Sigmoid colon (tissue), 4 donors: ENCODE measurements at regions not wholly inside any gene's neighbourhood (a gene's known extent, or its start where the extent isn't known, plus 50 kb on each side); places are given as distances from the start of the nearest gene placed in this dataset.

Source experiments
- EP300 ChIP-seq, 4 donors: sonication (generic); formaldehyde crosslinking; IDR thresholded peaks; one replicate each; pipeline ENCODE4 v1.6.1; 2017; ENCODE audit warnings: antibody characterized with exemption in 4 of 4
- POLR2A ChIP-seq, 2 donors: fragments of 450-650 bp; IDR thresholded peaks; one replicate each; pipeline ENCODE4 v1.6.1; 2016; ENCODE audit warnings: antibody characterized with exemption in 2 of 2, mild to moderate bottlenecking in 2 of 2, moderate library complexity in 2 of 2
- POLR2AphosphoS5 ChIP-seq, 4 donors: sonication (generic); formaldehyde crosslinking; IDR thresholded peaks; one replicate each; pipeline ENCODE4 v1.6.1; 2017; ENCODE audit warnings: antibody characterized with exemption in 4 of 4
- TF ChIP-seq, protein P1 (sequence below), 4 experiments: fragments of 450-650 bp in 3 of 4; fragments of 200-600 bp in 1 of 4; IDR thresholded peaks; one replicate each; pipeline ENCODE4 v1.5.1; 2016 to 2019; ENCODE audit warnings: antibody characterized with exemption in 4 of 4, mild to moderate bottlenecking in 3 of 4, moderate library complexity in 2 of 4

DNA sequence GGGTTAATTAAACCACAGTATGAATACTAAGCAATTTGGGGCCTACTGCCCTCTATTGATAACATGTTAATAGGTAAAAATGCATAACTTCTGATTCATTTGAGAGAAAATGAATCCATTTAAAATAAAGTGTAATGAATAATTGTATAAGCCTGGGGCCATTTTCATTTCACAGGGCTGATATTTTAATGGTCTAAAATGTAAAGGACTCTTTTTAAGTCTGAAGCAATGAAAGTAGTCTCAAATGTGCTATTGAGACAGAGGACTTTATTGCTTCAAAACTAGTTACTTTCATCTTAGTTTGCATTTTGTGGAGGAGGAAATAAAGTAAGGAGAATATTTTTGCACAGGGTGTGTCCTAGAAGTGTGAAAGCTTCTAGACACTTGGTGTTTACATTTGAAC, 155.4 kb downstream of the TLR5 start:
- TF ChIP-seq POLR2AphosphoS5 (IDR thresholded peaks at IDR 0.05), result no peak
- TF ChIP-seq, protein P1, sequence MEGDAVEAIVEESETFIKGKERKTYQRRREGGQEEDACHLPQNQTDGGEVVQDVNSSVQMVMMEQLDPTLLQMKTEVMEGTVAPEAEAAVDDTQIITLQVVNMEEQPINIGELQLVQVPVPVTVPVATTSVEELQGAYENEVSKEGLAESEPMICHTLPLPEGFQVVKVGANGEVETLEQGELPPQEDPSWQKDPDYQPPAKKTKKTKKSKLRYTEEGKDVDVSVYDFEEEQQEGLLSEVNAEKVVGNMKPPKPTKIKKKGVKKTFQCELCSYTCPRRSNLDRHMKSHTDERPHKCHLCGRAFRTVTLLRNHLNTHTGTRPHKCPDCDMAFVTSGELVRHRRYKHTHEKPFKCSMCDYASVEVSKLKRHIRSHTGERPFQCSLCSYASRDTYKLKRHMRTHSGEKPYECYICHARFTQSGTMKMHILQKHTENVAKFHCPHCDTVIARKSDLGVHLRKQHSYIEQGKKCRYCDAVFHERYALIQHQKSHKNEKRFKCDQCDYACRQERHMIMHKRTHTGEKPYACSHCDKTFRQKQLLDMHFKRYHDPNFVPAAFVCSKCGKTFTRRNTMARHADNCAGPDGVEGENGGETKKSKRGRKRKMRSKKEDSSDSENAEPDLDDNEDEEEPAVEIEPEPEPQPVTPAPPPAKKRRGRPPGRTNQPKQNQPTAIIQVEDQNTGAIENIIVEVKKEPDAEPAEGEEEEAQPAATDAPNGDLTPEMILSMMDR (IDR thresholded peaks at IDR 0.05), result no peak
- no peak for TF ChIP-seq POLR2A (IDR thresholded peaks at IDR 0.05)
- TF ChIP-seq EP300 (IDR thresholded peaks at IDR 0.05), result no peak
